Neuronal stem cell (in vitro differentiated cells): ENCODE measurements at regions not wholly inside any gene's neighbourhood (a gene's known extent, or its start where the extent isn't known, plus 50 kb on each side); places are given as distances from the start of the nearest gene placed in this dataset.

Source experiments
- DNase-seq: peaks from one replicate; pipeline ENCODE4 v3.0.0-alpha.2; 2013; ENCODE audit warnings: low spot score
- H2AFZ ChIP-seq: one replicate; pipeline ENCODE4 v1.6.1; 2013; ENCODE audit warnings: mild to moderate bottlenecking, low read length, inconsistent platforms
- H2AK5ac ChIP-seq: 2 replicates; pipeline ENCODE4 v1.6.1; 2013; ENCODE audit warnings: low read depth, mild to moderate bottlenecking, inconsistent platforms, low read length, moderate library complexity, mixed read lengths
- H2BK120ac ChIP-seq: 2 replicates; pipeline ENCODE4 v1.6.1; 2013; ENCODE audit warnings: low read depth, mild to moderate bottlenecking, inconsistent platforms, low read length, moderate library complexity, mixed read lengths
- H2BK12ac ChIP-seq: one replicate; pipeline ENCODE4 v1.6.1; 2013; ENCODE audit warnings: low read length, inconsistent platforms
- H2BK15ac ChIP-seq: 2 replicates; pipeline ENCODE4 v1.6.1; 2013; ENCODE audit warnings: mild to moderate bottlenecking, low read length, inconsistent platforms, mixed read lengths
- H2BK5ac ChIP-seq: one replicate; pipeline ENCODE4 v1.6.1; 2013; ENCODE audit warnings: inconsistent platforms, mild to moderate bottlenecking, low read length, moderate library complexity
- H3K14ac ChIP-seq: one replicate; pipeline ENCODE4 v1.6.1; 2013; ENCODE audit warnings: low read length, inconsistent platforms
- H3K18ac ChIP-seq: 2 replicates; pipeline ENCODE4 v1.6.1; 2013; ENCODE audit warnings: low read length, inconsistent platforms
- H3K23ac ChIP-seq: 2 replicates; pipeline ENCODE4 v1.6.1; 2013; ENCODE audit warnings: low read depth, mild to moderate bottlenecking, mixed read lengths, low read length, inconsistent platforms; ENCODE audit not compliant: poor library complexity
- H3K27ac ChIP-seq: replicated peaks from 3 replicates; pipeline ENCODE4 v1.5.1; 2013; ENCODE audit warnings: low read length, inconsistent platforms
- H3K27me3 ChIP-seq, 3 experiments: 2 replicates each; pipeline ENCODE4 v1.6.1; 2013; ENCODE audit warnings: low read length in 3 of 3, mild to moderate bottlenecking in 2 of 3, inconsistent platforms in 1 of 3, low read depth in 1 of 3, mixed read lengths in 1 of 3, moderate library complexity in 1 of 3; ENCODE audit not compliant: control insufficient read depth in 3 of 3, insufficient read depth in 3 of 3
- H3K36me3 ChIP-seq, 2 donors: replicated peaks in 1 of 2; 2 replicates each; pipeline ENCODE4 v1.6.1; 2013; ENCODE audit warnings: low read length in 2 of 2; ENCODE audit not compliant: control insufficient read depth in 2 of 2, insufficient read depth in 2 of 2
- H3K4ac ChIP-seq: 2 replicates; pipeline ENCODE4 v1.6.1; 2013; ENCODE audit warnings: inconsistent platforms, mild to moderate bottlenecking, low read length, moderate library complexity
- H3K4me1 ChIP-seq, 2 donors: 1 replicate in 1 of 2; 2 replicates in 1 of 2; pipeline ENCODE4 v1.6.1; 2013; ENCODE audit warnings: low read length in 2 of 2, low read depth in 1 of 2; ENCODE audit not compliant: control insufficient read depth in 2 of 2, insufficient read depth in 1 of 2
- H3K4me2 ChIP-seq: one replicate; pipeline ENCODE4 v1.6.1; 2013; ENCODE audit warnings: mild to moderate bottlenecking, low read length, inconsistent platforms; ENCODE audit not compliant: insufficient read depth, poor library complexity, severe bottlenecking
- H3K4me3 ChIP-seq, 2 donors: 2 replicates each; pipeline ENCODE4 v1.5.1; 2013; ENCODE audit warnings: low read length in 2 of 2, mild to moderate bottlenecking in 2 of 2, inconsistent platforms in 1 of 2, moderate library complexity in 1 of 2
- H3K79me1 ChIP-seq: one replicate; pipeline ENCODE4 v1.6.1; 2013; ENCODE audit warnings: low read depth, mild to moderate bottlenecking, inconsistent platforms, low read length, moderate library complexity
- H3K9ac ChIP-seq: one replicate; pipeline ENCODE4 v1.6.1; 2013; ENCODE audit warnings: mild to moderate bottlenecking, low read depth, low read length, inconsistent platforms; ENCODE audit not compliant: poor library complexity
- H3K9me3 ChIP-seq, 2 donors: replicated peaks in 1 of 2; 2 replicates each; pipeline versions ENCODE3 to v1.6.1; 2013; ENCODE audit warnings: low read length in 2 of 2, mild to moderate bottlenecking in 2 of 2, inconsistent platforms in 1 of 2, low read depth in 1 of 2, mixed read lengths in 1 of 2, moderate library complexity in 1 of 2; ENCODE audit not compliant: control insufficient read depth in 2 of 2, insufficient read depth in 1 of 2
- H4K8ac ChIP-seq: one replicate; pipeline ENCODE4 v1.6.1; 2013; ENCODE audit warnings: low read depth, mild to moderate bottlenecking, inconsistent platforms, low read length, moderate library complexity
- H4K91ac ChIP-seq: one replicate; pipeline ENCODE4 v1.6.1; 2013; ENCODE audit warnings: low read length, low read depth, mild to moderate bottlenecking, inconsistent platforms; ENCODE audit not compliant: poor library complexity
- WGBS, 2 donors: extraction: QIAGEN DNeasy Blood & Tissue Kit; methylation state at CpG; one replicate each; pipeline ENCODE4 v1.1.7; 2013; ENCODE audit warnings: missing lambda C conversion rate in 2 of 2, mixed read lengths in 1 of 2; ENCODE audit not compliant: insufficient read length in 2 of 2, insufficient replicate concordance in 1 of 2; ENCODE audit errors: extremely low coverage in 2 of 2; 5-methylcytosine and 5-hydroxymethylcytosine counted together

DNA sequence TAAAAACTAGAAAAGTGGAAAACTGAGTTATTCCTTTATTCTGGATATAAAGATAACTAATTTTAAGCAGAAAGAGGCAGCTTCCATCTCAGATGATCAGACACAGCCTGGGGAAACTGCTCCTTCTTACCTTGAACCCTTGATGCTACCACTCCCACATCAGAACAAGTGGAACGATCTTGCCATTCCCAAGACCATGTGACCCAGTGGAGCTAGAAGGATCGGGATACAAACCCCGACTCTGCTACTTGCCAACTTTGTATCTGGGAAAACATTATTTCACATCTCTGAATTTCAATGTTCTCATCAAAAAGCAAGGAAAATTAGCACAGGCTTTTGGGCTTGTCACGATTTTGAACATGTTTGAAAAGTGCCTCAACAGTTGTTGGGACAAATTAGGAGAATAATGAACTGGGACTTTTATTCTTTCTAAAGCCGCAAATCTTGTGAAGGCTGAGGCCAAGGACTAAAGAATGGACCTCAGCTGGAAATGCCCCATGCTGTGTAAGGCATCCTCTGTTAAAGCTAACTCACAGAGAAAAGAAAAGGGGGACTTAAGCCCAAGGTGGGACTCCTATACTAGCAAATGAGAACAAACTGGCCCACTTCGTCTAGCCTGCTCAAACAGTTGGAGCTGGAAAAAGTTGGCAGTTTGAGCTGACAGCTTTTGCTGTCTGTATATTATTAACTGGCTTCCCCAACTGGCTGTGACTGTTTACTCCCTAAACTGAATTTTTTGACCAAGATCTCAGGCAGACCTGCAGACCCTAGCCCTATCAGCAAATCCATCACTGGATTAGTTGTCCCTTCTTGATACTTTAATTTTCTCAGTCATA, 552.3 kb downstream of the EFNA5 start:
- no peak overlapping the region for H3K4ac ChIP-seq
- H3K4me2 ChIP-seq = no peak overlapping the region
- peak overlapping the region; percentile 56 for H2AFZ ChIP-seq
- no peaks in the 10 kb centered on the region for H3K79me1 ChIP-seq
- no peak overlapping the region for H3K14ac ChIP-seq
- peak; percentile 40 for DNase-seq
- no peak overlapping the region for H2BK120ac ChIP-seq
- peak overlapping the region; percentile 68 for H3K27ac ChIP-seq
- peaks cover 10 to 13% of the 10 kb centered on the region in 2 donors for H3K4me1 ChIP-seq
- H2BK15ac ChIP-seq = no peak overlapping the region
- no peak overlapping the region for H4K8ac ChIP-seq
- no CpG with 5 or more reads among the region's 6 CpGs for WGBS, 2 donors
- H3K9ac ChIP-seq = no peak overlapping the region
- no peak overlapping the region for H3K23ac ChIP-seq
- no peak overlapping the region for H3K4me3 ChIP-seq
- no peak overlapping the region for H3K18ac ChIP-seq
- no peak overlapping the region for H2BK5ac ChIP-seq
- no peaks in the 10 kb centered on the region for H3K36me3 ChIP-seq
- H2AK5ac ChIP-seq = no peak overlapping the region
- H4K91ac ChIP-seq = no peak overlapping the region
- H3K27me3 ChIP-seq = no peaks in the 10 kb centered on the region
- H2BK12ac ChIP-seq = no peak overlapping the region
- H3K9me3 ChIP-seq = no peaks in the 10 kb centered on the region

DNA sequence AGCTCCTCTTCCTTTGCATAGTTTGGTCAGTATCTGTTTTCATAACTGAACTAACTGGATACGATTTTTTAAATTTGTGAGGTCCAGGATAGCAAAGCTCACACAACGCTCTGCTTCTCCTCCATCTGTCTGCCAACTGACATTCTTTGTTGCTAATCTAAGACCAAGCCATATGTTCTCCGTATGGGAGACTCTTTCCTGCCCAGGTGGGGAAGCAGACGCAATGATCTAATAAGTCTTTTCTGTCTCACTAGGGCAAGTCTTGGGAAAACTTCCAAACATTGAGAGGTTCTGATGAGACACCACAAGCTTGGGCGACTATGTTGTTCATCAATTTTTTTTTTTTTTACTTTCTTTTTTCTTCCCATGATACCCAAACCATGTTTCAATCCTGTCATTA, 558.5 kb downstream of the EFNA5 start:
- no peak overlapping the region for H2BK12ac ChIP-seq
- H3K14ac ChIP-seq = no peak overlapping the region
- H3K4me3 ChIP-seq = no peak overlapping the region
- no peak overlapping the region for H2AFZ ChIP-seq
- no peak for DNase-seq
- H3K4me2 ChIP-seq = no peak overlapping the region
- H2BK15ac ChIP-seq = no peak overlapping the region
- no peak overlapping the region for H3K4ac ChIP-seq
- H2BK5ac ChIP-seq = no peak overlapping the region
- H3K79me1 ChIP-seq = no peaks in the 10 kb centered on the region
- no peak overlapping the region for H3K18ac ChIP-seq
- no peak overlapping the region for H3K23ac ChIP-seq
- H3K36me3 ChIP-seq = no peaks in the 10 kb centered on the region
- no peak overlapping the region for H2AK5ac ChIP-seq
- WGBS, 2 donors = no CpG with 5 or more reads among the region's 5 CpGs
- H3K4me1 ChIP-seq = peaks cover 0 to 5% of the 10 kb centered on the region in 2 donors
- no peak overlapping the region for H2BK120ac ChIP-seq
- no peak overlapping the region for H3K27ac ChIP-seq
- H3K9me3 ChIP-seq = no peaks in the 10 kb centered on the region
- H4K91ac ChIP-seq = no peak overlapping the region
- H3K27me3 ChIP-seq = no peaks in the 10 kb centered on the region
- no peak overlapping the region for H4K8ac ChIP-seq
- no peak overlapping the region for H3K9ac ChIP-seq

DNA sequence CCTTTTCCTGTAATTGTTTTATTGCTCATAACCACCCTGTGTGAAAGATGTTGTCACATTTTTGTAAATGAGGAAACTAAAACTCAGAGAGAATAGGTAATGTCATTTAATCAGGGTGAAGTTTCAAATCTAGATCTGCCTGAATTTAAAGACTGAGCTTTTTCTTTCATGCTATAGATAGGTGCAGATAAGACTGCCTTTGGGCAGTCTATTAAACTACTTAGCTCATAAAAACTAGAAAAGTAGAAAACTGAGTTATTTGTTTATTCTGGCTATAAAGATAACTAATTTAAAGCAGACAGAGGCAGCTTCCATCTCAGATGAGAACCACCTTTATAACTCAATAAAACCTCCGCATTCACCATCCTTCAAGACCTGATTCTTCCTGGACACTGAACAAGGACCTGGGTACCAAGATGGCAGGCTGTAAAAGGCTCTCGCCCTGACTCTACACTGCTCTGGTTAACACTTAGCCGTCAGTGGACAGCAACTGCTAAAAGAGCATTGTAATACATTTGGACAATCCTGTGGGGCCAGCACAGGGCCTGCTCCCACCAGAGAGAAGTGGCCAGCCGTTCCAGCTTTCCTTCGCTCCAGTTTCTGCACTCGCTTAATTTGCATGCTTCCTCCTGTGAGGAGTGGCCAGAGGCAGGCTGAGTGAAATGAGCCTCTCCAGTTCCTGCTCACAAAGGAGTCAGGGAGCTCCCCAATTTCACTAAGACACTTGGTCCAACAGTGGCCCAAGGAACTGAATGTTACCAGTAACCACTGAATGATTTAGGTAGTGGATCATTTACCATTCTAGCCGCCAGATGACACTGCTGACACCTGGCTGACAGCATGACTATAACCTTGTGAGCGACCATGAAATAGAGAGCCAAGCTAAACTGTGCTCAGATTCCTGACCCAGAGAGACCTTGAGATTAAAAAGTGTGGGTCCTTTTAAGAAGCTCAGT, 566.4 kb downstream of the EFNA5 start:
- Histone ChIP-seq H2AK5ac (no peak overlapping the region), H3K79me1 (no peaks in the 10 kb centered on the region), H3K4me2 (no peak overlapping the region), H3K36me3 (no peaks in the 10 kb centered on the region), H3K9me3 (peaks cover 5 to 6% of the 10 kb centered on the region in 2 donors), H3K18ac (no peak overlapping the region), H3K27ac (no peak overlapping the region), H4K91ac (no peak overlapping the region), H3K9ac (no peak overlapping the region), H2BK5ac (no peak overlapping the region), H3K4ac (no peak overlapping the region), H3K4me3 (no peak overlapping the region), H2BK120ac (no peak overlapping the region), H4K8ac (no peak overlapping the region), H2BK12ac (no peak overlapping the region), H3K27me3 (no peaks in the 10 kb centered on the region), H3K14ac (no peak overlapping the region), H3K23ac (no peak overlapping the region), H2BK15ac (no peak overlapping the region), H2AFZ (peak overlapping the region; percentile 76), H3K4me1 (peaks cover 1 to 3% of the 10 kb centered on the region in 2 donors)
- DNase-seq = no peak
- WGBS, 2 donors = no CpG with 5 or more reads among the region's 8 CpGs

DNA sequence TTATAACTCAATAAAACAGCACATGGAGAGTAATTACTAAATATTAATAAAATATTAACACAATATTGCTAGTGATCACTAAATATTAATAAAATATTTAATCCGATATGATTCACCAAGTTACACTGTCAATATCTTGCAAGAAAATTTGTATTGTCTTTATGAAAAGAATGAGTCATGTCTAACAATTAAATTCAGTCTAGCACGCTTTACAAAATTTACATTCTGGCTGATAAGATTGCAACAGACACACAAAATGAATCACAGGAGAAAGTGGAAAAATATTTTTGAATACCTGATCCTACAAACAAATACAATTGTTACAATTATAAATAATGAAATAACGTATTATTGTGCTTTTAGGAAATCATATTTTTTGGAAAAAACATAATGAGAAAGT, 567.2 kb downstream of the EFNA5 start:
- Histone ChIP-seq H2AK5ac (no peak overlapping the region), H3K36me3 (no peaks in the 10 kb centered on the region), H3K18ac (no peak overlapping the region), H3K9ac (no peak overlapping the region), H2AFZ (no peak overlapping the region), H4K91ac (no peak overlapping the region), H3K4me1 (peaks cover 1 to 3% of the 10 kb centered on the region in 2 donors), H3K14ac (no peak overlapping the region), H2BK120ac (no peak overlapping the region), H3K27ac (no peak overlapping the region), H3K27me3 (no peaks in the 10 kb centered on the region), H3K79me1 (no peaks in the 10 kb centered on the region), H2BK5ac (no peak overlapping the region), H4K8ac (no peak overlapping the region), H2BK15ac (no peak overlapping the region), H3K23ac (no peak overlapping the region), H3K4me2 (no peak overlapping the region), H3K9me3 (peaks cover 5 to 6% of the 10 kb centered on the region in 2 donors), H2BK12ac (no peak overlapping the region), H3K4ac (no peak overlapping the region), H3K4me3 (no peak overlapping the region)
- DNase-seq = no peak
- WGBS, 2 donors = no CpG with 5 or more reads among the region's 3 CpGs
